NCI-H69 (cell line): ENCODE measurements at regions not wholly inside any gene's neighbourhood (a gene's known extent, or its start where the extent isn't known, plus 50 kb on each side); places are given as distances from the start of the nearest gene placed in this dataset.
A peak's percentile ranks its signal among the peaks of the same experiment; 100 is the strongest.

Experiments used
- DNase-seq: peaks from one replicate; lab custom pipeline; 2025; lab: John Stamatoyannopoulos, UW

- DNase-seq, result no peak
Observed at GRCh38 chr3:18827664-18828063, 320.6 kb upstream of the KCNH8 start.

GRCh38 chr3:18825665-18826064 is 322.6 kb upstream of the KCNH8 start:
- DNase-seq, result no peak

GRCh38 chr3:18813300-18813699 is 335.0 kb upstream of the KCNH8 start:
- DNase-seq, result no peak

- DNase-seq, result peak; percentile 27
Observed at GRCh38 chr3:18812316-18812715, 336.0 kb upstream of the KCNH8 start.

GRCh38 chr3:18810306-18810661 is 338.0 kb upstream of the KCNH8 start:
- no peak for DNase-seq

- no peak for DNase-seq
Observed at GRCh38 chr3:18809640-18810305, 338.5 kb upstream of the KCNH8 start.

- no peak for DNase-seq
Observed at GRCh38 chr3:18808429-18808828, 339.9 kb upstream of the KCNH8 start.

GRCh38 chr3:18807593-18807992 is 340.7 kb upstream of the KCNH8 start:
- DNase-seq, result no peak

- no peak for DNase-seq
Observed at GRCh38 chr3:18806633-18807032, 341.7 kb upstream of the KCNH8 start.

GRCh38 chr3:18797378-18797777 is 350.9 kb upstream of the KCNH8 start:
- DNase-seq, result no peak

- no peak for DNase-seq
Observed at GRCh38 chr3:18795078-18795477, 353.2 kb upstream of the KCNH8 start.

- DNase-seq, result no peak
Observed at GRCh38 chr3:18791752-18792151, 356.6 kb upstream of the KCNH8 start.

GRCh38 chr3:18791182-18791581 is 357.1 kb upstream of the KCNH8 start:
- peak; percentile 4 for DNase-seq

- DNase-seq, result no peak
Observed at GRCh38 chr3:18790384-18790783, 357.9 kb upstream of the KCNH8 start.

- DNase-seq, result no peak
Observed at GRCh38 chr3:18789734-18790133, 358.6 kb upstream of the KCNH8 start.

GRCh38 chr3:18787441-18787840 is 360.9 kb upstream of the KCNH8 start:
- peak; percentile 21 for DNase-seq

- DNase-seq, result no peak
Observed at GRCh38 chr3:18786650-18787323, 361.5 kb upstream of the KCNH8 start.

GRCh38 chr3:18782191-18782590 is 357.1 kb upstream of the SATB1 start:
- no peak for DNase-seq

GRCh38 chr3:18780959-18781358 is 355.8 kb upstream of the SATB1 start:
- DNase-seq, result no peak

- DNase-seq, result no peak
Observed at GRCh38 chr3:18779704-18780103, 354.6 kb upstream of the SATB1 start.

- no peak for DNase-seq
Observed at GRCh38 chr3:18778598-18778997, 353.5 kb upstream of the SATB1 start.

- peak; percentile 4 for DNase-seq
Observed at GRCh38 chr3:18778094-18778493, 353.0 kb upstream of the SATB1 start.

GRCh38 chr3:18775501-18775900 is 350.4 kb upstream of the SATB1 start:
- DNase-seq, result no peak
